GM19328 (cell line): ENCODE measurements at regions not wholly inside any gene's neighbourhood (a gene's known extent, or its start where the extent isn't known, plus 50 kb on each side); places are given as distances from the start of the nearest gene placed in this dataset.
"Not testable (repeated sequence)": the region's sequence is repeated elsewhere in the genome, so short reads cannot be mapped to it uniquely, and the experiment has no call there.

ENCODE experiments used
- ATAC-seq: cut with Tn5 transposase; IDR thresholded peaks from one replicate; pipeline ENCODE4 v1.9.1; 2021; ENCODE audit warnings: mild to moderate bottlenecking, moderate library complexity; ENCODE audit not compliant: unreplicated experiment

- no peak for ATAC-seq
Measured at GRCh38 chr21:35713914-35714313, 346.4 kb downstream of the SETD4 start.

GRCh38 chr21:35711661-35712060, 348.7 kb downstream of the SETD4 start:
- no peak for ATAC-seq

DNA sequence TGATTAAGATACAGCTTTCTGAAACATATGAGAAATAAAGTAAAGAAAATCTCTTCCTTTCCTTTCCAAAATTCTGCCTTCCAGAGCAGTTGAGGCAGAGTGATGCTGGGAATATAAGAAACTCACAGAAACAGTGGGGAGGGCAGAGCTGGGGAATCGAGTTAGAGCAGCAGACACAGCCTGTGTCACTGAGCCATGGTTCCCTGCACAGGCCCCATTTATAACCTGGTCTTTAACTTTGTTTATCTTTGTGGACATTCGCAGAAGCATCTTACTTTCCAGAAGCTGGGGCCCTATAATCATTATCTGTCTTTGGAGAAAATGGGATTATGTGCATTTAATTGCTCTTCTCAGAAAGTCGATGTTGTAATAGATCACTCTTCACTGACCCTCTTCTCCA, 349.1 kb downstream of the SETD4 start:
- no peak for ATAC-seq

- ATAC-seq = not testable (repeated sequence)
Measured at GRCh38 chr21:35709990-35710389, 350.3 kb downstream of the SETD4 start.

DNA sequence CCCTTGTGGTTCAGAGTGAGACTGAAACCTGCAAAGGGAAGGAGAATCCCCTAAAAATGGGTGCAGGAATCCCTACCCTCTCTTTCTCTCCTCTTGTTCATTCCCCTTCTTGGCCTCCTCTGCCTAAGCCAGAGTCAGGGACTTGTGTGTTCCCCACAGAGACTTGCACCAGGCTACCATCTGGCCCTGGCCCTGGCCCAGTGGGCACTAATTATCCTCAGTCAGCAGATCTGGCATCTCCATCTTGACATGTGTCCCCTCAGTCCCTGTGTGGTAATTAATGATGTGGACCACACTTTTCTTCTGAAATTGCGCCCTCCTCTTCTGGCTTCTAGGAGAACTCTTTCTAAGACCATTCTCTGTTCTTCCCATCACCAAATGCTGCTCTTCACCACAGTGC, 354.4 kb downstream of the SETD4 start:
- ATAC-seq = no peak

GRCh38 chr21:35705237-35705887, 355.0 kb downstream of the SETD4 start:
- no peak for ATAC-seq

- no peak for ATAC-seq
Measured at GRCh38 chr21:35703704-35704103, 356.6 kb downstream of the SETD4 start.

DNA sequence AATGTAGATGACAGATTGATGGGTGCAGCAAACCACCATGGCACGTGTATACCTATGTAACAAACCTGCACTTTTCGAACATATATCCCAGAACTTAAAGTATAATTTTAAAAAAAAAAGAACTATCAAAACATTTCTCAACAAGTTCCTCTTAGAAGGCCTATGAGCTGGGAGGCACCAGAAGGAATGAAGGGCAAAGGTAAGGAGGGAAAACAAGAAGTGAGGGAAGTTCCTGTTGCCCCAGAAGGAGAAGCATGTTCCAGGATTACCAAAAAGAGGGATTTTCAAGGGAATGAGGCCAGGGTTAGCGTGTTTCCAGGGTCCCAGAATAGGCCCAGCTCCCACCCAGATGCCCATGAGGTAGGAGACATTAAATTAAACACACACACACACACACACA, 361.0 kb downstream of the SETD4 start:
- no peak for ATAC-seq

GRCh38 chr21:35697321-35697808, 363.0 kb downstream of the SETD4 start:
- ATAC-seq = no peak

- ATAC-seq = no peak
Measured at GRCh38 chr21:35696644-35697043, 363.7 kb downstream of the SETD4 start.

- ATAC-seq = no peak
Measured at GRCh38 chr21:35692311-35692710, 368.0 kb downstream of the SETD4 start.

- ATAC-seq = no peak
Measured at GRCh38 chr21:35690436-35690835, 369.9 kb downstream of the SETD4 start.

- no peak for ATAC-seq
Measured at GRCh38 chr21:35686156-35686555, 374.2 kb downstream of the SETD4 start.

DNA sequence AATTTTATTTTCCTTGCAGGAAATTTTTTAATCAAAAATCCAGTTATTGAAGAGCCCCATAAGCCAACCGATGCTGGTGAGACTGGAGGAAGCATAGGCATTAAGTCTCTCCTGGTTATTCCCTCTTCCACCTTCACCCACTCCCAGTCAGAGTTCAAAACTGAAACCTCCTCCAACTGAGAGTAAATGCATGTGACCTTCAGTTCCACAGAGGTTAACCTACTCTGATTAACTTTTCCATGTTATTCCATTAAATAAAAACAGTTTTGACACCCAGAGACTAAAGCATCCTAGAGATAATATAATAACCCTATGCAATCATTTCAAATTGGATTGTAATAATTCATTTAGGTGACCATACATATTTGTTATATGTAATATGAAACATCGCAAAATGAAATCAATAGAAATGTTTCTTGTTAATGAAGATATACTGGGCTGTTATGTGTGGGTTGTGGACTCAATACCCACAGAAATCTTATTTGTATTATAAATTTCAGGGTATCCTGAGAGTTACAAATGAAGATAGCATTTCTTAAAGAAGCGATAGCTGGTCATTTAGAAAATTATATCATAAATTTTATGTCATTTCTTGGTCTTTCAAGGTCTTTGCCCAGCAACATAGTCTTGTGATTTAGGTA, 376.5 kb downstream of the SETD4 start:
- no peak for ATAC-seq

GRCh38 chr21:35682904-35683549, 377.3 kb downstream of the SETD4 start:
- ATAC-seq = no peak

GRCh38 chr21:35681946-35682345, 378.4 kb downstream of the SETD4 start:
- ATAC-seq = no peak

DNA sequence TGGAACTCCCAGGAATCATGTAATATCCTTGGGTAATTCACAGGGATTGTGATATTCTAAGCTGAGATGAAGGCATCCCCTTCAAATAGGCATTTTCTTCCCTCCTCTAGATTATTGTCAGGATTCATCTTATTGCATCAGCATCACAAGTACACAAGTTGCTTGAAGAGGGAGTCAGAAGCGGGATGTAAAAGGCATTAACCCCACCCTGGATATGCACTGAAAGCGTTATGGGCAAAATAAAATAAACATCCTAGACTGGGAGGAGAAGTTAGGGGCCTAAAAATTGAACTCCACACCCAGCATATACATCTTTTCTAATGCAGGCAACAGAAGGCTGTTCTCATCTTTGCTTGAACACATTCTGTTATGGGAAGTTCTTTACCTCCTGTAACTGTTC, 381.2 kb downstream of the SETD4 start:
- ATAC-seq = no peak

GRCh38 chr21:35678393-35678792, 381.9 kb downstream of the SETD4 start:
- no peak for ATAC-seq

DNA sequence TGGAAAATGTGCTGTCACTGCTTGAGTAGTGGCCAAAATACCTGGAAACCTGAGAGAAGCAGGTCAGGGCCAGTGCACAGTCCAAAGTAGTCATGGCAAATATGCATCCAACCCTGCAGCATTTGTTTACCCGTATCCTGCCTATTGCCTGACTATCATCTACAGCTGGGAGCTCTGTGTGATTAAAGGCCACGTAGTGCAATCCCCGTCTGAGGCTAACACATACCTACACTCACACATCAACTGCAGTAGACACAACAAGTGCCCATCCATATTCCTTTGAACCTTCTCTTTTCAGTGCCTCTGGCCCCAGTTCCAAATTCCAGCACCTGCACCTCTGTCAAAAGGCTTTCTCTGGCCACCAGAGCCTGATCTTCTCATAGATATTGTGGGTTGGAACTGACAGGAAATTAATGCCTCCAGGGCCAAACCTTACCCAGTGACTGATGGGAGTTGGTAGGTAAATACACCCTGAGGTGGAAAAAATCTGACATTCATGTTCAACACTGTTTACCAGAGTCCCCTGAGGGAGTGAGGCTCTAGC, 383.0 kb downstream of the SETD4 start:
- no peak for ATAC-seq

- ATAC-seq = no peak
Measured at GRCh38 chr21:35674895-35675470, 385.3 kb downstream of the SETD4 start.

- ATAC-seq = no peak
Measured at GRCh38 chr21:35674091-35674671, 386.1 kb downstream of the SETD4 start.
